OCI-LY1 (cell line): ENCODE measurements at regions not wholly inside any gene's neighbourhood (a gene's known extent, or its start where the extent isn't known, plus 50 kb on each side); places are given as distances from the start of the nearest gene placed in this dataset.

Experiments
- H2AFZ ChIP-seq: fragments of 200-600 bp; sonication (generic), shearing (Covaris generic); 2 replicates; pipeline ENCODE4 v1.6.0; 2014; ENCODE audit warnings: antibody characterized with exemption, mild to moderate bottlenecking, low read length
- H3F3A ChIP-seq: fragments of 200-600 bp; sonication (generic), shearing (Covaris generic); 2 replicates; pipeline ENCODE4 v1.6.0; 2014; ENCODE audit warnings: mild to moderate bottlenecking, antibody characterized with exemption, low read length, moderate library complexity; ENCODE audit not compliant: insufficient read depth
- H3K27ac ChIP-seq: fragments of 200-600 bp; sonication (generic); 2 replicates; pipeline ENCODE4 v1.5.1; 2014; ENCODE audit warnings: low read length, mixed run types, mild to moderate bottlenecking, low read depth; ENCODE audit not compliant: poor library complexity, severe bottlenecking
- H3K27me3 ChIP-seq: fragments of 200-600 bp; sonication (generic); 2 replicates; pipeline ENCODE4 v1.6.0; 2014; ENCODE audit warnings: antibody characterized with exemption, mild to moderate bottlenecking, low read length, moderate library complexity; ENCODE audit not compliant: insufficient read depth
- H3K36me3 ChIP-seq: fragments of 200-600 bp; sonication (generic); 2 replicates; pipeline ENCODE4 v1.6.1; 2014; ENCODE audit warnings: mild to moderate bottlenecking, antibody characterized with exemption, low read length, moderate library complexity, mixed read lengths; ENCODE audit not compliant: insufficient read depth
- H3K4me1 ChIP-seq: fragments of 200-600 bp; sonication (generic); 2 replicates; pipeline ENCODE4 v1.5.1; 2014; ENCODE audit warnings: mild to moderate bottlenecking, low read length, moderate library complexity; ENCODE audit not compliant: insufficient read depth, severe bottlenecking
- H3K4me2 ChIP-seq: fragments of 200-600 bp; sonication (generic), shearing (Covaris generic); 2 replicates; pipeline ENCODE4 v1.6.1; 2014; ENCODE audit warnings: low read length
- H3K4me3 ChIP-seq: fragments of 200-600 bp; sonication (generic); 2 replicates; pipeline ENCODE4 v1.5.1; 2014; ENCODE audit warnings: low read length, low read depth, mild to moderate bottlenecking, mixed read lengths; ENCODE audit not compliant: poor library complexity, severe bottlenecking
- H3K79me2 ChIP-seq: fragments of 200-600 bp; shearing (Covaris generic); 2 replicates; pipeline ENCODE4 v1.6.1; 2016; ENCODE audit warnings: mixed run types, low read length, mixed read lengths; ENCODE audit not compliant: insufficient read depth
- H3K9ac ChIP-seq: fragments of 200-600 bp; sonication (generic), shearing (Covaris generic); 2 replicates; pipeline ENCODE4 v1.6.1; 2014; ENCODE audit warnings: mild to moderate bottlenecking, low read length, mixed read lengths
- H3K9me2 ChIP-seq: fragments of 200-600 bp; sonication (generic), shearing (Covaris generic); 2 replicates; pipeline ENCODE4 v1.6.1; 2014; ENCODE audit warnings: low read depth, mild to moderate bottlenecking, low read length, mixed read lengths
- H3K9me3 ChIP-seq: fragments of 200-600 bp; shearing (Covaris generic); 2 replicates; pipeline ENCODE4 v1.6.1; 2014; ENCODE audit warnings: low read length, mixed read lengths
- H4K20me1 ChIP-seq: fragments of 200-600 bp; sonication (generic), shearing (Covaris generic); 2 replicates; pipeline ENCODE4 v1.6.0; 2016; ENCODE audit warnings: mild to moderate bottlenecking, low read length; ENCODE audit not compliant: insufficient read depth
- CTCF ChIP-seq: fragments of 200-600 bp; sonication (generic), shearing (Covaris generic); IDR thresholded peaks from 2 replicates; pipeline ENCODE4 v1.5.1; 2017; ENCODE audit warnings: mild to moderate bottlenecking, antibody characterized with exemption, low read length, moderate library complexity, mixed read lengths
- EZH2 ChIP-seq: fragments of 200-600 bp; sonication (generic), shearing (Covaris generic); IDR thresholded peaks from 2 replicates; pipeline ENCODE4 v1.8.0; 2017; ENCODE audit warnings: borderline replicate concordance, mixed run types, mild to moderate bottlenecking, antibody characterized with exemption, low read length, moderate library complexity, mixed read lengths

DNA sequence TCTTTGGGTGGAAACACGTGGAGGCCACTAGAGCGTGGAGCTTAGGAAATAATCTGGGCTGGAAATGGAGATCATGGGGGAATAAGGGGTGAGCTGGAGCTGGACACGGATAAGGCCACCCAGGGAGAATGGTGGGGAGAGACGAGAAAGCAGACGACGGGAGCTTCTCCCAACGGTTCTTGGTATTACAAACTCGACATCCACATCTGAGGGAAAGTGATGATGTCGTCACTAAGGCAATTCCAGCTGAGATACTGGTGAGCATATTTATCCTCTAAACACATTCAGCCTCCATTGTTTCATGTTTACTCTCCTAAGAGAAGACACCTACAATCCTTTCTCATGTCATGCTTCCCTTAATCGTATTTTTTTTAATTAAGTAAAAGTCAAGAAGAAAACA lies 50.2 kb upstream of the SNX9 start:
- no peaks in the 10 kb centered on the region for H3K36me3 ChIP-seq
- no peaks in the 10 kb centered on the region for H3K9me3 ChIP-seq
- no peak overlapping the region for H3K4me3 ChIP-seq
- TF ChIP-seq EZH2: no peak
- no peak for TF ChIP-seq CTCF
- H3K4me2 ChIP-seq: no peak overlapping the region
- H3K27ac ChIP-seq: no peak overlapping the region
- no peak overlapping the region for H2AFZ ChIP-seq
- peaks cover 19% of the 10 kb centered on the region for H3K4me1 ChIP-seq
- H4K20me1 ChIP-seq: no peaks in the 10 kb centered on the region
- H3F3A ChIP-seq: no peaks in the 10 kb centered on the region
- H3K9ac ChIP-seq: no peak overlapping the region
- no peaks in the 10 kb centered on the region for H3K9me2 ChIP-seq
- H3K27me3 ChIP-seq: no peaks in the 10 kb centered on the region; the same call in 1 of the 2 replicates
- H3K79me2 ChIP-seq: no peaks in the 10 kb centered on the region
